ENCODE measurements at regions not wholly inside any gene's neighbourhood (a gene's known extent, or its start where the extent isn't known, plus 50 kb on each side); places are given as distances from the start of the nearest gene placed in this dataset.

- DNase-seq (ENCODE audit: extremely low read depth in 1 of 4, low spot score in 3 of 4) (no peak), FAIRE-seq (no peak), ATAC-seq (no peak)
- Histone ChIP-seq H3K4me2 (ENCODE audit: insufficient read depth, low read length) (no peak overlapping the region), H3K9me1 (ENCODE audit: control insufficient read depth, insufficient read depth, low read length) (no peaks in the 10 kb centered on the region), H3K9ac (ENCODE audit: insufficient read depth in 1 of 2, low read depth in 2 of 2, low read length in 2 of 2) (no peak overlapping the region), H4K20me1 (replicated peaks; ENCODE audit: control insufficient read depth, insufficient read depth, low read length) (no peaks in the 10 kb centered on the region), H3K4me3 (no peak overlapping the region), H2AFZ (ENCODE audit: low read depth, low read length) (no peak overlapping the region), H3K79me2 (ENCODE audit: control insufficient read depth, insufficient read depth, low read length) (no peaks in the 10 kb centered on the region), H3K27ac (ENCODE audit: extremely low read depth, low read depth, low read length) (no peak overlapping the region), H3K36me3 (ENCODE audit: control insufficient read depth, insufficient read depth, low read length) (no peaks in the 10 kb centered on the region), H3K9me3 (replicated peaks; ENCODE audit: control insufficient read depth, insufficient read depth, low read depth, low read length) (no peaks in the 10 kb centered on the region), H3K27me3 (ENCODE audit: control insufficient read depth in 2 of 2, insufficient read depth in 2 of 2, low read length in 2 of 2) (no peaks in the 10 kb centered on the region; a peak in 1 of 5 replicates), H3K4me1 (replicated peaks in 1 of 2; ENCODE audit: control insufficient read depth in 2 of 2, insufficient read depth in 2 of 2, low read length in 2 of 2) (no peaks in the 10 kb centered on the region)
- intact Hi-C loops (cut with micrococcal nuclease): no loop called here
- in situ Hi-C loops (cut with MboI): no loop called here
- WGBS (ENCODE audit: insufficient coverage, low coverage, missing lambda C conversion rate): 0% methylated on average over 5 of the region's 5 CpGs
- no peak for TF ChIP-seq TOE1 (IDR thresholded peaks at IDR 0.05; ENCODE audit: borderline replicate concordance)
- TF ChIP-seq TOE1 (CRISPR knock-in tag; IDR thresholded peaks at IDR 0.05; ENCODE audit: borderline replicate concordance, low read depth): no peak
- TF ChIP-seq EHMT2 (IDR thresholded peaks at IDR 0.05): no peak
- no peak for TF ChIP-seq THRAP3 (IDR thresholded peaks at IDR 0.05; ENCODE audit: borderline replicate concordance)
- TF ChIP-seq HNRNPK (IDR thresholded peaks at IDR 0.05; ENCODE audit: low read depth, low read length, poor library complexity, severe bottlenecking): no peak
- no peak for TF ChIP-seq SIRT6 (IDR thresholded peaks at IDR 0.05; ENCODE audit: low read depth, low read length)
- 0 out of 6 replicates have a peak, but pooled peaks of 1 of the 3 experiments have one; percentile 12 for TF ChIP-seq CTCF (IDR thresholded peaks at IDR 0.05 in 2 of 3, conservative IDR thresholded peaks at IDR 0.05 in 1 of 3; ENCODE audit: insufficient read depth in 2 of 3, low read depth in 1 of 3, low read length in 3 of 3)
- no TSS peak for BruUV-seq (replicated peaks)
- ChIA-PET POLR2A (no interaction called here), CTCF (ENCODE audit: low intra/inter-chr PET ratio) (no interaction called here)
Observed at GRCh38 chr17:6276711-6277110, 158.2 kb downstream of the AIPL1 start.

Measured in K562 (cell line).